ENCODE measurements at regions not wholly inside any gene's neighbourhood (a gene's known extent, or its start where the extent isn't known, plus 50 kb on each side); places are given as distances from the start of the nearest gene placed in this dataset.

DNA sequence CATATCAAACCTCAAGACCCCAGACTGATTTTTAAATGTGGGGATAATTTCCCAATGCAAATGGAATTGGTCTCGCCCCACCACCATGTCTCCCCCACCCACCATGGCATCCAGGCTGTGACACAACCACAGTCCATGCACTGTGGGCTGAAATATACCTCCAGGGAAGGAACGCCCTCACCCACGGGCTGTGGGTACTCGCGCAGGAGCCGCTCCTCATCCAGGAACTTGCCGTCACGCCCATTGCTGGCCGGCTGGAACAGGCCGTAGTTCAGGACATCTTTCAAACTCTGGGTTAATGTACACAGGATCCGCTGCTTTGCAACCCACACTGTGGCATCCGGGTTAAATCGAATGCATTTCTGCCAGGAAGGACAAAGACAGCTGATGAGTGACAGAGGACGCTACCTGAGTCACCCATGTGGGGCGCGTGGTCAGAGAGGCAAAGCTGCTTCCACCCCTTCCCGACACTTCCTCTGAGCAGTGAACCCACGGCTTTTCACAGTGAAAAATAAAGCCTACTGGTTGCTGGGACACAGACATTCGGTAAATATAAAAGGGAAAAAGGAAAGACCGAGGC, 133.6 kb downstream of the SHANK2 start:
- Histone ChIP-seq H3K79me2 (ENCODE audit: control insufficient read depth, insufficient read depth, low read length) (no peaks in the 10 kb centered on the region), H3K9me3 (replicated peaks; ENCODE audit: control insufficient read depth, insufficient read depth, low read length) (no peaks in the 10 kb centered on the region), H3K36me3 (ENCODE audit: control insufficient read depth in 2 of 2, extremely low read depth in 1 of 2, insufficient read depth in 2 of 2, low read length in 2 of 2) (no peaks in the 10 kb centered on the region), H4K20me1 (replicated peaks; ENCODE audit: control insufficient read depth, extremely low read depth, insufficient read depth, low read length) (no peaks in the 10 kb centered on the region), H3K27me3 (ENCODE audit: control insufficient read depth in 2 of 2, insufficient read depth in 2 of 2, low read length in 2 of 2) (no peaks in the 10 kb centered on the region), H3K9ac (replicated peaks; ENCODE audit: extremely low read depth, insufficient read depth, low read length) (no peak overlapping the region), H3K27ac (ENCODE audit: insufficient read depth, low read depth, low read length) (no peak overlapping the region), H3K4me2 (ENCODE audit: insufficient read depth, low read length) (no peak overlapping the region), H3K9me1 (replicated peaks; ENCODE audit: control insufficient read depth, extremely low read depth, insufficient read depth, low read length) (no peaks in the 10 kb centered on the region), H3K4me3 (replicated peaks in 1 of 3; ENCODE audit: insufficient read depth in 1 of 3, low read depth in 1 of 3, low read length in 3 of 3) (no peak overlapping the region), H3K4me1 (ENCODE audit: control insufficient read depth, extremely low read depth, insufficient read depth, low read length) (no peaks in the 10 kb centered on the region), H2AFZ (ENCODE audit: low read depth, low read length) (no peak overlapping the region)
- no peak for FAIRE-seq
- ChIA-PET CTCF (no interaction called here), POLR2A (no interaction called here)
- dilution Hi-C loops (cut with MboI; ENCODE audit: extremely low pct_ligation_motif_present, low sequenced_read_pairs) = no loop called here
- no peak for DNase-seq (ENCODE audit: low read depth, low spot score)
- no TSS peak for BruUV-seq (replicated peaks)
- intact Hi-C loops (cut with micrococcal nuclease) = no loop called here
- TF ChIP-seq EZH2 (IDR thresholded peaks at IDR 0.05; ENCODE audit: borderline replicate concordance, low read depth, low read length, severe bottlenecking) (no peak), POLR2A (IDR thresholded peaks at IDR 0.05; ENCODE audit: low read depth, low read length) (no peak), POLR2AphosphoS5 (IDR thresholded peaks at IDR 0.05; ENCODE audit: insufficient read depth, low read depth, low read length) (no peak)
- TF ChIP-seq, protein P1, sequence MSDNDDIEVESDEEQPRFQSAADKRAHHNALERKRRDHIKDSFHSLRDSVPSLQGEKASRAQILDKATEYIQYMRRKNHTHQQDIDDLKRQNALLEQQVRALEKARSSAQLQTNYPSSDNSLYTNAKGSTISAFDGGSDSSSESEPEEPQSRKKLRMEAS (IDR thresholded peaks at IDR 0.05; ENCODE audit: insufficient read depth, insufficient read length) = no peak

DNA sequence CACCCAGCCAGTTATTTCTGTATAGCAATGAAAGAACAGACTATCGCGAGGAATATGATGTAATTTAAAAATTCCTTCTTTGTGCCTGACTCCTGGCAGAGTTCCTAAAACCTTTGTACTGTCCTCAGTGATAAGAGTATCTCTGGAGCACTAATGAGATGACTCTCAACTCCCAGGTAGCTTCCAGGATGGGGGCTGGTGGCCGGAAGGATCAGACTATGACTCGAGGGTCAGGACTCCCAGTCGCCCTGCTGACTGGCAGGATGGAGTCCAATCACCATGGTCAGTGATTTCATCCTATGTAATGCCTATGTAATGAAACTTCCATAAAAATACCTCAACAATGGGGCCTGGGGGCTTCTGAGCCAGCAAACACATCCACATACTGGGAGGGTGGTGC, 135.1 kb downstream of the SHANK2 start:
- Histone ChIP-seq H3K9me1 (replicated peaks; ENCODE audit: control insufficient read depth, extremely low read depth, insufficient read depth, low read length) (no peaks in the 10 kb centered on the region), H3K4me3 (replicated peaks in 1 of 3; ENCODE audit: insufficient read depth in 1 of 3, low read depth in 1 of 3, low read length in 3 of 3) (no peak overlapping the region), H4K20me1 (replicated peaks; ENCODE audit: control insufficient read depth, extremely low read depth, insufficient read depth, low read length) (no peaks in the 10 kb centered on the region), H3K4me1 (ENCODE audit: control insufficient read depth, extremely low read depth, insufficient read depth, low read length) (no peaks in the 10 kb centered on the region), H3K9me3 (replicated peaks; ENCODE audit: control insufficient read depth, insufficient read depth, low read length) (no peaks in the 10 kb centered on the region), H3K4me2 (ENCODE audit: insufficient read depth, low read length) (no peak overlapping the region), H3K9ac (replicated peaks; ENCODE audit: extremely low read depth, insufficient read depth, low read length) (no peak overlapping the region), H3K27me3 (ENCODE audit: control insufficient read depth in 2 of 2, insufficient read depth in 2 of 2, low read length in 2 of 2) (no peaks in the 10 kb centered on the region), H2AFZ (ENCODE audit: low read depth, low read length) (no peak overlapping the region), H3K79me2 (ENCODE audit: control insufficient read depth, insufficient read depth, low read length) (no peaks in the 10 kb centered on the region), H3K27ac (ENCODE audit: insufficient read depth, low read depth, low read length) (no peak overlapping the region), H3K36me3 (ENCODE audit: control insufficient read depth in 2 of 2, extremely low read depth in 1 of 2, insufficient read depth in 2 of 2, low read length in 2 of 2) (no peaks in the 10 kb centered on the region)
- ChIA-PET POLR2A (no interaction called here), CTCF (no interaction called here)
- TF ChIP-seq, protein P2, sequence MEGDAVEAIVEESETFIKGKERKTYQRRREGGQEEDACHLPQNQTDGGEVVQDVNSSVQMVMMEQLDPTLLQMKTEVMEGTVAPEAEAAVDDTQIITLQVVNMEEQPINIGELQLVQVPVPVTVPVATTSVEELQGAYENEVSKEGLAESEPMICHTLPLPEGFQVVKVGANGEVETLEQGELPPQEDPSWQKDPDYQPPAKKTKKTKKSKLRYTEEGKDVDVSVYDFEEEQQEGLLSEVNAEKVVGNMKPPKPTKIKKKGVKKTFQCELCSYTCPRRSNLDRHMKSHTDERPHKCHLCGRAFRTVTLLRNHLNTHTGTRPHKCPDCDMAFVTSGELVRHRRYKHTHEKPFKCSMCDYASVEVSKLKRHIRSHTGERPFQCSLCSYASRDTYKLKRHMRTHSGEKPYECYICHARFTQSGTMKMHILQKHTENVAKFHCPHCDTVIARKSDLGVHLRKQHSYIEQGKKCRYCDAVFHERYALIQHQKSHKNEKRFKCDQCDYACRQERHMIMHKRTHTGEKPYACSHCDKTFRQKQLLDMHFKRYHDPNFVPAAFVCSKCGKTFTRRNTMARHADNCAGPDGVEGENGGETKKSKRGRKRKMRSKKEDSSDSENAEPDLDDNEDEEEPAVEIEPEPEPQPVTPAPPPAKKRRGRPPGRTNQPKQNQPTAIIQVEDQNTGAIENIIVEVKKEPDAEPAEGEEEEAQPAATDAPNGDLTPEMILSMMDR (IDR thresholded peaks at IDR 0.05; ENCODE audit: extremely low read depth in 1 of 2, insufficient read depth in 1 of 2, low read depth in 1 of 2, low read length in 2 of 2) = no peak
- TF ChIP-seq, protein P1 (IDR thresholded peaks at IDR 0.05; ENCODE audit: insufficient read depth, insufficient read length) = no peak
- TF ChIP-seq EZH2 (IDR thresholded peaks at IDR 0.05; ENCODE audit: borderline replicate concordance, low read depth, low read length, severe bottlenecking) (no peak), FOS (IDR thresholded peaks at IDR 0.05; ENCODE audit: borderline replicate concordance, insufficient read depth, low read length) (no peak), MYC (IDR thresholded peaks at IDR 0.05; ENCODE audit: low read depth, low read length) (no peak), POLR2AphosphoS5 (IDR thresholded peaks at IDR 0.05; ENCODE audit: insufficient read depth, low read depth, low read length) (no peak), GATA2 (IDR thresholded peaks at IDR 0.05; ENCODE audit: insufficient read depth, insufficient read length, low read depth, low read length) (no peak), POLR2A (IDR thresholded peaks at IDR 0.05; ENCODE audit: low read depth, low read length) (no peak), JUN (IDR thresholded peaks at IDR 0.05; ENCODE audit: borderline replicate concordance, insufficient read depth, insufficient read length, low read depth) (no peak)
- dilution Hi-C loops (cut with MboI; ENCODE audit: extremely low pct_ligation_motif_present, low sequenced_read_pairs) = no loop called here
- FAIRE-seq (no peak), DNase-seq (ENCODE audit: low read depth, low spot score) (no peak)
- intact Hi-C loops (cut with micrococcal nuclease) = no loop called here
- BruUV-seq (replicated peaks) = no TSS peak

Measured in endothelial cell of umbilical vein (primary cell).